HAP-1 (cell line): ENCODE measurements at regions not wholly inside any gene's neighbourhood (a gene's known extent, or its start where the extent isn't known, plus 50 kb on each side); places are given as distances from the start of the nearest gene placed in this dataset.
A peak's percentile ranks its signal among the peaks of the same experiment; 100 is the strongest.
"Not testable (repeated sequence)": the region's sequence is repeated elsewhere in the genome, so short reads cannot be mapped to it uniquely, and the experiment has no call there.

Source experiments
- DNase-seq, 2 experiments: peaks; one replicate each; pipeline ENCODE4 v3.0.0-alpha.2; 2016 to 2020; ENCODE audit warnings: low spot score in 2 of 2
- H3K27me3 ChIP-seq: fragments of 250-450 bp; sonication (Bioruptor Pico); 2 replicates; pipeline ENCODE4 v1.5.1; 2020; ENCODE audit warnings: low read depth, mild to moderate bottlenecking, moderate library complexity
- H3K36me3 ChIP-seq: fragments of 250-450 bp; sonication (Bioruptor Pico); replicated peaks from 2 replicates; pipeline ENCODE4 v1.5.1; 2020; ENCODE audit warnings: mild to moderate bottlenecking
- H3K4me1 ChIP-seq: fragments of 250-450 bp; sonication (Bioruptor Pico); 2 replicates; pipeline ENCODE4 v1.5.1; 2020; ENCODE audit warnings: mild to moderate bottlenecking
- H3K4me3 ChIP-seq: fragments of 250-450 bp; sonication (Bioruptor Pico); 2 replicates; pipeline ENCODE4 v1.5.1; 2020; ENCODE audit warnings: mild to moderate bottlenecking, moderate library complexity
- H3K9me3 ChIP-seq: fragments of 250-450 bp; sonication (Bioruptor Pico); 2 replicates; pipeline ENCODE4 v1.5.1; 2020; ENCODE audit warnings: mild to moderate bottlenecking, moderate library complexity
- in situ Hi-C: fragments of 300-500 bp; cut with MboI; formaldehyde crosslinking; loops from 3 replicates; pipeline ENCODE4 v1.14.3; 2020; ENCODE audit warnings: low sequenced_read_pairs, inconsistent platforms, mixed read lengths

GRCh38 chr18:27528925-27529521 is 343.9 kb upstream of the CHST9 start:
- Histone ChIP-seq H3K36me3 (no peaks in the 10 kb centered on the region), H3K27me3 (no peaks in the 10 kb centered on the region), H3K4me3 (no peak overlapping the region), H3K9me3 (no peaks in the 10 kb centered on the region), H3K4me1 (no peaks in the 10 kb centered on the region)
- in situ Hi-C loops, result no loop called here
- DNase-seq, result no peak

GRCh38 chr18:27527856-27528255 is 342.7 kb upstream of the CHST9 start:
- no peaks in the 10 kb centered on the region for H3K27me3 ChIP-seq
- no peaks in the 10 kb centered on the region for H3K4me1 ChIP-seq
- H3K36me3 ChIP-seq, result no peaks in the 10 kb centered on the region
- in situ Hi-C loops, result no loop called here
- no peak for DNase-seq
- H3K9me3 ChIP-seq, result no peaks in the 10 kb centered on the region
- no peak overlapping the region for H3K4me3 ChIP-seq

- Histone ChIP-seq H3K36me3 (no peaks in the 10 kb centered on the region), H3K9me3 (no peaks in the 10 kb centered on the region), H3K4me1 (no peaks in the 10 kb centered on the region), H3K27me3 (peaks cover 3% of the 10 kb centered on the region; the same call in 1 of the 2 replicates), H3K4me3 (no peak overlapping the region)
- in situ Hi-C loops, result no loop called here
- no peak for DNase-seq
Observed at GRCh38 chr18:27520401-27520800, 335.3 kb upstream of the CHST9 start.

GRCh38 chr18:27510036-27510633 is 325.0 kb upstream of the CHST9 start:
- H3K4me1 ChIP-seq, H3K9me3 ChIP-seq, in situ Hi-C loops, H3K4me3 ChIP-seq, H3K27me3 ChIP-seq, H3K36me3 ChIP-seq: not testable (repeated sequence)
- DNase-seq, result peak in 1 of 2 experiments; percentile 40

GRCh38 chr18:27501671-27502070 is 316.6 kb upstream of the CHST9 start:
- H3K27me3 ChIP-seq, result peaks cover 3% of the 10 kb centered on the region; the same call in 1 of the 2 replicates
- H3K4me3 ChIP-seq, result no peak overlapping the region
- no peak for DNase-seq
- H3K9me3 ChIP-seq, result no peaks in the 10 kb centered on the region
- no peaks in the 10 kb centered on the region for H3K4me1 ChIP-seq
- in situ Hi-C loops, result no loop called here
- H3K36me3 ChIP-seq, result no peaks in the 10 kb centered on the region

- in situ Hi-C loops, result no loop called here
Observed at GRCh38 chr18:27500531-27500930, 315.4 kb upstream of the CHST9 start.

GRCh38 chr18:27497246-27497645 is 312.1 kb upstream of the CHST9 start:
- in situ Hi-C loops, result no loop called here
- Histone ChIP-seq H3K9me3 (no peaks in the 10 kb centered on the region), H3K36me3 (no peaks in the 10 kb centered on the region), H3K4me1 (no peaks in the 10 kb centered on the region), H3K27me3 (peaks cover 3% of the 10 kb centered on the region), H3K4me3 (no peak overlapping the region)
- DNase-seq, result no peak

More at GRCh38 chr18:27500531-27500930, 315.4 kb upstream of the CHST9 start:
- Histone ChIP-seq H3K9me3 (no peaks in the 10 kb centered on the region), H3K4me3 (no peak overlapping the region), H3K4me1 (no peaks in the 10 kb centered on the region), H3K36me3 (no peaks in the 10 kb centered on the region), H3K27me3 (peaks cover 3% of the 10 kb centered on the region)
- DNase-seq, result no peak

- in situ Hi-C loops, result no loop called here
- Histone ChIP-seq H3K27me3 (peaks cover 3% of the 10 kb centered on the region), H3K4me3 (no peak overlapping the region), H3K4me1 (no peaks in the 10 kb centered on the region), H3K36me3 (no peaks in the 10 kb centered on the region), H3K9me3 (no peaks in the 10 kb centered on the region)
- DNase-seq, result no peak
Observed at GRCh38 chr18:27493182-27493581, 308.1 kb upstream of the CHST9 start.

- Histone ChIP-seq H3K4me1 (no peaks in the 10 kb centered on the region), H3K27me3 (no peaks in the 10 kb centered on the region; the same call in 1 of the 2 replicates), H3K4me3 (no peak overlapping the region), H3K36me3 (no peaks in the 10 kb centered on the region), H3K9me3 (no peaks in the 10 kb centered on the region)
- in situ Hi-C loops, result no loop called here
- no peak for DNase-seq
Observed at GRCh38 chr18:27491772-27492171, 306.7 kb upstream of the CHST9 start.

GRCh38 chr18:27483276-27483675 is 298.2 kb upstream of the CHST9 start:
- Histone ChIP-seq H3K27me3 (no peaks in the 10 kb centered on the region), H3K36me3 (no peaks in the 10 kb centered on the region), H3K4me1 (no peaks in the 10 kb centered on the region), H3K9me3 (no peaks in the 10 kb centered on the region), H3K4me3 (no peak overlapping the region)
- in situ Hi-C loops, result no loop called here
- peak; percentile 10 to 51 for DNase-seq

- in situ Hi-C loops, result no loop called here
- no peaks in the 10 kb centered on the region for H3K4me1 ChIP-seq
- no peaks in the 10 kb centered on the region for H3K9me3 ChIP-seq
- H3K4me3 ChIP-seq, result no peak overlapping the region
- DNase-seq, result no peak
- no peaks in the 10 kb centered on the region for H3K27me3 ChIP-seq
- H3K36me3 ChIP-seq, result no peaks in the 10 kb centered on the region
Observed at GRCh38 chr18:27478459-27478858, 293.4 kb upstream of the CHST9 start.

- no peaks in the 10 kb centered on the region for H3K9me3 ChIP-seq
- no peaks in the 10 kb centered on the region for H3K36me3 ChIP-seq
- no peak for DNase-seq
- no peaks in the 10 kb centered on the region for H3K27me3 ChIP-seq
- no peaks in the 10 kb centered on the region for H3K4me1 ChIP-seq
- in situ Hi-C loops, result no loop called here
- no peak overlapping the region for H3K4me3 ChIP-seq
Observed at GRCh38 chr18:27473318-27473717, 288.2 kb upstream of the CHST9 start.

GRCh38 chr18:27467073-27467472 is 282.0 kb upstream of the CHST9 start:
- DNase-seq, result no peak
- 0 out of 2 replicates have a peak, but pooled peaks cover 3% of the 10 kb centered on the region for H3K27me3 ChIP-seq
- H3K36me3 ChIP-seq, result no peaks in the 10 kb centered on the region
- no peaks in the 10 kb centered on the region; the same call in 1 of the 2 replicates for H3K9me3 ChIP-seq
- in situ Hi-C loops, result no loop called here
- no peaks in the 10 kb centered on the region for H3K4me1 ChIP-seq
- H3K4me3 ChIP-seq, result no peak overlapping the region

- H3K36me3 ChIP-seq, result no peaks in the 10 kb centered on the region
- H3K27me3 ChIP-seq, result 0 out of 2 replicates have a peak, but pooled peaks cover 3% of the 10 kb centered on the region
- in situ Hi-C loops, result no loop called here
- no peak overlapping the region for H3K4me3 ChIP-seq
- no peaks in the 10 kb centered on the region; the same call in 1 of the 2 replicates for H3K9me3 ChIP-seq
- no peak for DNase-seq
- H3K4me1 ChIP-seq, result no peaks in the 10 kb centered on the region
Observed at GRCh38 chr18:27461957-27462356, 276.8 kb upstream of the CHST9 start.
